Gastrocnemius medialis (tissue), 4 donors: ENCODE measurements at regions not wholly inside any gene's neighbourhood (a gene's known extent, or its start where the extent isn't known, plus 50 kb on each side); places are given as distances from the start of the nearest gene placed in this dataset.

Source experiments
- POLR2A ChIP-seq, 2 donors: fragments of 450-650 bp; IDR thresholded peaks; one replicate each; pipeline ENCODE4 v1.6.1; 2017; ENCODE audit warnings: antibody characterized with exemption in 2 of 2, mild to moderate bottlenecking in 2 of 2, moderate library complexity in 2 of 2
- TF ChIP-seq, protein P1 (sequence below), 5 experiments: fragments of 450-650 bp in 3 of 5; fragments of 200-600 bp in 2 of 5; sonication (generic) in 2 of 5; IDR thresholded peaks in 4 of 5; conservative IDR thresholded peaks in 1 of 5; 1 replicate in 4 of 5; 2 replicates in 1 of 5; pipeline ENCODE4 v1.5.1; 2016 to 2019; ENCODE audit warnings: antibody characterized with exemption in 5 of 5, mild to moderate bottlenecking in 3 of 5, moderate library complexity in 3 of 5

DNA sequence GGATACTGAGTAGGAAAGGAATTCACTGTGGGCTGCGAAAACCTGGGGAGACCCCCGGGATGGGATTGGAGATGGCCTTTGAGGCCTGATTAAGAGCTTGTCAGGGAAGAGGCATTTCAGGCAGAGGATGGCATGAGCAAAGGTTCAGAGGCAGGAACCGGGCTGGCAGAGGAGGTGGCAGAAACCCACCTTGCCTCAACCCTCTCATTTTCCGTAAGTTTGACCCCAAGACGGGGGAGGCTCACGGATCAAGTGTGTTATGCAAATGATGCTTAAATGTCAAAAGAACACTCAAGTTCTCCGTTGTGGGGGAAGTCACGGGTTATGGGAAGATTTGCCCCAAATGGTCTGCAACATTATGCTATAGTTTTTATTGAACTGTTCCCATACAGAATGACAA lies 88.3 kb downstream of the MYCN start:
- TF ChIP-seq, protein P1, sequence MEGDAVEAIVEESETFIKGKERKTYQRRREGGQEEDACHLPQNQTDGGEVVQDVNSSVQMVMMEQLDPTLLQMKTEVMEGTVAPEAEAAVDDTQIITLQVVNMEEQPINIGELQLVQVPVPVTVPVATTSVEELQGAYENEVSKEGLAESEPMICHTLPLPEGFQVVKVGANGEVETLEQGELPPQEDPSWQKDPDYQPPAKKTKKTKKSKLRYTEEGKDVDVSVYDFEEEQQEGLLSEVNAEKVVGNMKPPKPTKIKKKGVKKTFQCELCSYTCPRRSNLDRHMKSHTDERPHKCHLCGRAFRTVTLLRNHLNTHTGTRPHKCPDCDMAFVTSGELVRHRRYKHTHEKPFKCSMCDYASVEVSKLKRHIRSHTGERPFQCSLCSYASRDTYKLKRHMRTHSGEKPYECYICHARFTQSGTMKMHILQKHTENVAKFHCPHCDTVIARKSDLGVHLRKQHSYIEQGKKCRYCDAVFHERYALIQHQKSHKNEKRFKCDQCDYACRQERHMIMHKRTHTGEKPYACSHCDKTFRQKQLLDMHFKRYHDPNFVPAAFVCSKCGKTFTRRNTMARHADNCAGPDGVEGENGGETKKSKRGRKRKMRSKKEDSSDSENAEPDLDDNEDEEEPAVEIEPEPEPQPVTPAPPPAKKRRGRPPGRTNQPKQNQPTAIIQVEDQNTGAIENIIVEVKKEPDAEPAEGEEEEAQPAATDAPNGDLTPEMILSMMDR (IDR thresholded peaks at IDR 0.05 in 4 of 5, conservative IDR thresholded peaks at IDR 0.05 in 1 of 5) = no peak
- TF ChIP-seq POLR2A (IDR thresholded peaks at IDR 0.05) = no peak
